Fibroblast of lung (primary cell): ENCODE measurements at regions not wholly inside any gene's neighbourhood (a gene's known extent, or its start where the extent isn't known, plus 50 kb on each side); places are given as distances from the start of the nearest gene placed in this dataset.

Experiments used
- DNase-seq, 2 donors: peaks; one replicate each; pipeline versions ENCODE4 v3.0.0 to v3.0.0-alpha.2; 2010; ENCODE audit warnings: low read depth in 2 of 2
- H2AFZ ChIP-seq: 2 replicates; pipeline ENCODE4 v1.5.1; 2012; ENCODE audit warnings: low read length, control low read depth, inconsistent platforms
- H3K27ac ChIP-seq: 2 replicates; pipeline ENCODE4 v1.5.1; 2011; ENCODE audit warnings: low read length, control low read depth; ENCODE audit not compliant: insufficient read depth
- H3K27me3 ChIP-seq: 2 replicates; pipeline ENCODE4 v1.5.1; 2011; ENCODE audit warnings: mild to moderate bottlenecking, low read length; ENCODE audit not compliant: control insufficient read depth, insufficient read depth
- H3K36me3 ChIP-seq: 2 replicates; pipeline ENCODE4 v1.5.1; 2011; ENCODE audit warnings: low read length; ENCODE audit not compliant: control insufficient read depth, insufficient read depth
- H3K4me1 ChIP-seq: 2 replicates; pipeline ENCODE4 v1.5.1; 2011; ENCODE audit warnings: low read length; ENCODE audit not compliant: control insufficient read depth, insufficient read depth; ENCODE audit errors: extremely low read depth
- H3K4me2 ChIP-seq: 2 replicates; pipeline ENCODE4 v1.5.1; 2011; ENCODE audit warnings: low read length, control low read depth; ENCODE audit not compliant: insufficient read depth; ENCODE audit errors: extremely low read depth
- H3K4me3 ChIP-seq, 4 experiments: fragments of 200-600 bp in 1 of 4; sonication (generic) in 1 of 4; replicated peaks in 1 of 4; 2 replicates each; pipeline ENCODE4 v1.5.1; 2011 to 2016; ENCODE audit warnings: low read length in 4 of 4, low read depth in 3 of 4, mild to moderate bottlenecking in 3 of 4, control low read depth in 2 of 4, inconsistent platforms in 1 of 4, mixed read lengths in 1 of 4; ENCODE audit not compliant: insufficient read depth in 1 of 4; ENCODE audit errors: control extremely low read depth in 1 of 4
- H3K79me2 ChIP-seq: 2 replicates; pipeline ENCODE4 v1.5.1; 2012; ENCODE audit warnings: mild to moderate bottlenecking, low read length, inconsistent platforms; ENCODE audit not compliant: control insufficient read depth, insufficient read depth
- H3K9ac ChIP-seq: 2 replicates; pipeline ENCODE4 v1.5.1; 2011; ENCODE audit warnings: mild to moderate bottlenecking, low read length, control low read depth; ENCODE audit not compliant: insufficient read depth
- H3K9me3 ChIP-seq: 2 replicates; pipeline ENCODE4 v1.5.1; 2012; ENCODE audit warnings: low read depth, low read length; ENCODE audit not compliant: control insufficient read depth, insufficient read depth
- H4K20me1 ChIP-seq: 2 replicates; pipeline ENCODE4 v1.5.1; 2011; ENCODE audit warnings: low read length; ENCODE audit not compliant: control insufficient read depth, insufficient read depth; ENCODE audit errors: extremely low read depth
- CTCF ChIP-seq, 2 donors: IDR thresholded peaks in 1 of 2; conservative IDR thresholded peaks in 1 of 2; 1 replicate in 1 of 2; 2 replicates in 1 of 2; pipeline ENCODE4 v1.5.1; 2011 to 2012; ENCODE audit warnings: low read length in 2 of 2, control low read depth in 1 of 2, inconsistent platforms in 1 of 2, low read depth in 1 of 2, mild to moderate bottlenecking in 1 of 2
- EZH2 ChIP-seq: IDR thresholded peaks from 2 replicates; pipeline ENCODE4 v1.5.1; 2012; ENCODE audit warnings: low read length, control low read depth, mild to moderate bottlenecking; ENCODE audit errors: missing control alignments

GRCh38 chr3:116873142-116873541, 163.6 kb downstream of the TUSC7 start:
- Histone ChIP-seq H2AFZ (no peak overlapping the region), H3K9ac (no peak overlapping the region), H3K27me3 (no peaks in the 10 kb centered on the region), H3K27ac (no peak overlapping the region), H3K79me2 (no peaks in the 10 kb centered on the region), H3K4me1 (no peaks in the 10 kb centered on the region), H3K4me3 (no peak overlapping the region), H4K20me1 (no peaks in the 10 kb centered on the region), H3K36me3 (no peaks in the 10 kb centered on the region), H3K9me3 (no peaks in the 10 kb centered on the region), H3K4me2 (no peak overlapping the region)
- no peak for DNase-seq
- TF ChIP-seq CTCF (conservative IDR thresholded peaks at IDR 0.05 in 1 of 2, IDR thresholded peaks at IDR 0.05 in 1 of 2; ENCODE audit: low read depth in 1 of 2, low read length in 2 of 2), result no peak
- no peak for TF ChIP-seq EZH2

GRCh38 chr3:116877968-116878367, 168.4 kb downstream of the TUSC7 start:
- Histone ChIP-seq H4K20me1 (no peaks in the 10 kb centered on the region), H3K4me2 (no peak overlapping the region), H3K79me2 (no peaks in the 10 kb centered on the region), H3K4me3 (no peak overlapping the region), H3K27me3 (no peaks in the 10 kb centered on the region), H3K9me3 (no peaks in the 10 kb centered on the region), H3K9ac (no peak overlapping the region), H2AFZ (no peak overlapping the region), H3K27ac (no peak overlapping the region), H3K4me1 (no peaks in the 10 kb centered on the region), H3K36me3 (no peaks in the 10 kb centered on the region)
- DNase-seq, result no peak
- TF ChIP-seq CTCF (conservative IDR thresholded peaks at IDR 0.05 in 1 of 2, IDR thresholded peaks at IDR 0.05 in 1 of 2; ENCODE audit: low read depth in 1 of 2, low read length in 2 of 2) (no peak), EZH2 (no peak)

DNA sequence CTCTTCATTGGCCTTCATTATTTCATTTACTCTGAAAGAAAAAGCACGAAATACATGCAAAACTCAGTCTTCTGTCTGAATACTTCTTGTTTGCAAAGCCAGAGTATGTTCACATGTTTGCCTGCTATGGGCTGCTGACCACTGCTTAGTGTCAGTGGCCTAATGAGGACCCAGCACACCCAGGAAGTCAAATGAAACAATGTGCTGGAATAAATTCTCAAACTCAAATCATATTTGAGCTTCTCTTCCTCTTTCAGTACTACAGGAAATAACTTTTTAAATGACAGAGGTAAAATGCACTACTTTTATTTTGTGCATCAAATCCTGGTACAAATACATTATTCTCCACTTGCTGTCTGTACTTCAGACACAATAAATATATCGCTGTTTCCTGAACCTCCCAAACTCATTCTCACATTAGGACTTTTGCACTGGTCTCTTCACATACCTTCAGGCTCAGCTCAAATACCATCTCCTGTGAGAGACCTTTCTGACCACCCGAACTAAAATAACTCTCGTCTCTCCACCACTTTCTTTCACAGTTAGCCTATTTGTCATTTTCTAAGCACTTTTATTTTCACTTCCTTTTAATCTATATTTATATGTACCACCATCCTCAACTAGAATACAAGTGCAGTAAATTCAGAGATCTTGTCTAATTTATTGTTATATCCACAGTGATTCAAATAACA, 176.8 kb downstream of the TUSC7 start:
- no peak overlapping the region for H3K4me3 ChIP-seq
- no peak overlapping the region for H3K4me2 ChIP-seq
- no peak for DNase-seq
- no peak overlapping the region for H3K27ac ChIP-seq
- H4K20me1 ChIP-seq, result no peaks in the 10 kb centered on the region
- no peaks in the 10 kb centered on the region for H3K27me3 ChIP-seq
- no peaks in the 10 kb centered on the region for H3K79me2 ChIP-seq
- no peaks in the 10 kb centered on the region for H3K4me1 ChIP-seq
- H2AFZ ChIP-seq, result no peak overlapping the region
- no peaks in the 10 kb centered on the region for H3K9me3 ChIP-seq
- no peak overlapping the region for H3K9ac ChIP-seq
- H3K36me3 ChIP-seq, result no peaks in the 10 kb centered on the region
- TF ChIP-seq EZH2 (no peak), CTCF (conservative IDR thresholded peaks at IDR 0.05 in 1 of 2, IDR thresholded peaks at IDR 0.05 in 1 of 2; ENCODE audit: low read depth in 1 of 2, low read length in 2 of 2) (no peak)
